ENCODE measurements at regions not wholly inside any gene's neighbourhood (a gene's known extent, or its start where the extent isn't known, plus 50 kb on each side); places are given as distances from the start of the nearest gene placed in this dataset.

DNA sequence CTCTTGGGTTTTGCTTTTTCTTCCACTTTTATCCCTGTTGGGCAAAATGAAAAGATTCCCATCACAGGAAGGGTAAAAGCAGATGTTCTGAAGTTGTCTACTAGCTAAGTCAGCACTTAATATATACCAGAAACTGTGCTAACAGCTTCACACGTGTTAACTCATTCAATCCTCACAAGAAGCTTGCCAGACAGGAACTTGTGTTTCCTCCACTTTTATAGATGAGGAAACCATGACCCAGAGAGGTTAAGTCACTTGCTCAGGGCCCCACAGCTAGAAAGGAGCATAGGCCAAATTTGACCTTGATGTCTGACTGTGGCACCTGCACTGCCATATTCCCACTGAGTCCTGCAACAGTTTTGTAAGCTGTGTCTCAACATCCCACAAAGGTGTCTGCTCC is 76.8 kb upstream of the EPC2 start:
- DNase-seq (no peak), ATAC-seq (no peak)
- Histone ChIP-seq H3K27me3 (ENCODE audit: control insufficient read depth, insufficient read depth) (no peaks in the 10 kb centered on the region), H3K4me3 (ENCODE audit: low read length) (no peak overlapping the region), H3K4me1 (ENCODE audit: control insufficient read depth, insufficient read depth, low read length) (no peaks in the 10 kb centered on the region), H3K9me3 (ENCODE audit: control insufficient read depth, low read length) (no peaks in the 10 kb centered on the region), H3K27ac (ENCODE audit: low read length) (no peak overlapping the region)
- 39% methylated on average over 1 of the region's 1 CpG for WGBS
- intact Hi-C loops (cut with DNase I), result loop anchor here in 3 of 4 donors (10.0 kb wide), 2 partner anchors 407 to 427 kb away; no protein-coding TSS in a partner anchor

DNA sequence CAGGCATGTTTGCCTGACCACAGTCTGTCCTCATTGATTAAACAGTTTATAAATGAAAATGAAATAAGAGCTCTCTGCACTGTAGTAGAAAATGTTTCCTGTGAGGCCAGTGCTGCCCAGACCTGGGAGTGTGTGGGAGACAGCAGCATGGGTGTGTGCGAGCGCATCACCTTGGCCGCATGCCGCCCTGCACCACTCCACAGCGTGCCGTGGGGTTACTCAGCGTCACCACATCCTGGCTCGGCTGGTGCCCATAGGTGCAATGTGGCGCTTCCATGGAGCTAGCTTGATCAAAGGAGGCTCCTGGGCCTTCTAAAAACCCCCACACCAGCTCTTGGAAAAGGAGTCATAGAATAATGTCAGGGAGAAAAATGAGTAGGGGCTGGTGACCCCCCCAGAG is 76.0 kb upstream of the EPC2 start:
- Histone ChIP-seq H3K4me1 (ENCODE audit: control insufficient read depth, insufficient read depth, low read length) (no peaks in the 10 kb centered on the region), H3K27me3 (ENCODE audit: control insufficient read depth, insufficient read depth) (no peaks in the 10 kb centered on the region), H3K9me3 (ENCODE audit: control insufficient read depth, low read length) (no peaks in the 10 kb centered on the region), H3K27ac (ENCODE audit: low read length) (no peak overlapping the region), H3K4me3 (ENCODE audit: low read length) (no peak overlapping the region)
- DNase-seq (no peak), ATAC-seq (peak in 1 of 2 donors; percentile 40)
- intact Hi-C loops (cut with DNase I), result loop anchor here in 3 of 4 donors (10.0 kb wide), 2 partner anchors 406 to 426 kb away; no protein-coding TSS in a partner anchor
- 93% methylated on average over 9 of the region's 9 CpGs for WGBS

DNA sequence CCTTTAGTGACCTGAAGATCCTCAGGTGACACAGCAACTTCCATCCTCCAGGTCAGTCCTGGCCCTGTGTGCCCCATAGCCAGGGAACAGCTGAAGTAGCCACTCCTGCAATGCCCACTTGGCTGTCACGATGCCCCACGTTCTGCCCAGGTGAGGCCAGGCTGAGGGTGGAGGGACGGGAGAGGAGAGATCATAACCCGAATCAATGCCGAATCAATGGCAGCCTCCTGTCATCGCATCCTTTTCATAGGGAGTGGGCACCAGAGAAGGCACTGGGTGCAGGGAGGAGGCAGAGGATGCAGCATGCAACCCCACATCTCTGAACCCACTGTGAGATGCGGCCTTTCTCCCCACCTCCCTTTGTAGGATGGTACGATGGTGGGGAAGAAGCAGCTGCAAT is 75.3 kb upstream of the EPC2 start:
- Histone ChIP-seq H3K9me3 (ENCODE audit: control insufficient read depth, low read length) (no peaks in the 10 kb centered on the region), H3K27ac (ENCODE audit: low read length) (no peak overlapping the region), H3K4me1 (ENCODE audit: control insufficient read depth, insufficient read depth, low read length) (no peaks in the 10 kb centered on the region), H3K4me3 (ENCODE audit: low read length) (no peak overlapping the region), H3K27me3 (ENCODE audit: control insufficient read depth, insufficient read depth) (no peaks in the 10 kb centered on the region)
- 93% methylated on average over 8 of the region's 8 CpGs for WGBS
- DNase-seq, result no peak
- intact Hi-C loops (cut with DNase I), result loop anchor here in 3 of 4 donors (10.0 kb wide), 2 partner anchors 406 to 426 kb away; no protein-coding TSS in a partner anchor
- ATAC-seq, result no peak

DNA sequence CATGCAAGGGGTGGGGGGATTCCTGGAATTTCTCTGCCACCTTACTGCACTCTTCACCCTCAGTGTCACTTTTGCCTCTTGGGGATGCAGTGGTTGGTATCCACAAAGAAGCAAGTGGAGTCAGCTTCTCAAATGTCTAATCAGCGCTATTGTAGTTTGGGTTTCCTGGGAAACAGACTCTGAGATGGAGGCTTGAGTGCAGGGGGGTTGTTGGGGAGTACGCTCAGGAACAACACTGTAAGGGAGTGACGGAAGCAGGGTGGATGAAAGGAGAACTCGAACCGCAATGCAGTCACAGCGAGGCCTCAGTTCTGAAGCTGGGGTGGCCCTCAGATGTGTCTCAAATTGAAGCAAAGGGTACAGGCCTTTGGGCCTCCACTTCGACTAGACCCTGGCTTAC is 73.6 kb upstream of the EPC2 start:
- intact Hi-C loops (cut with DNase I), result no loop called here

DNA sequence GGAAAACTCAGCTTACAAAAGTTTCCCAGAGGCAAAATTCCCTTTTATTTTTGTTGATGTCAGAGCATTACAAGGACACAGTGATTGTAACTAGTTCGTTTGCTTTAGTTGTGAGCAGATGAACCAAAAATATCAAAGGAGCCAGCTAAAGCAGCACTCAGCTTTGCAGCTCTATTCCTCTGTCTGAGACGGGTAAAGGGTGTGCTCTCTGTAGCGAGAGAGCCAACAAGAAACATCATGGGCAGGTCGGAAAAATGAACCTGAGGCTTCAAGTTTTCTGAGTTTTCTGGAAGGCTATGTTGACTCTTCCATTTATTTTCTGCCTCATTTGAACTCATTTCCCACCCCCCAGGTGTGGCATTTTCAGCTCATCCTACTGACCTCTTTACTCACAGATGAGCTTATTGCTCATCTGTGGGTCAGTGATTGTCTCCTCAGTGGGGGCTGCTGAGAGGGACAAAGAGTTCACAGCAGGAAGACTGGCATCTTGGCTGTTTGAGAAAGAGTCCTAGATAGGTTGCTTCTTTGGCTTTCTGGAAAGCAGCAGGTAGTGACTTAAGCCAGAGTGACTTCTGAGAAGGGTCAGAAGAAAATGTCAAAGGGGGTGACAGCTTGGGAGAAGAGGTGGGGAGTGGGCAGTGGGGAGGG is 66.6 kb upstream of the EPC2 start:
- Histone ChIP-seq H3K9me3 (ENCODE audit: control insufficient read depth, low read length) (no peaks in the 10 kb centered on the region), H3K4me3 (ENCODE audit: low read length) (no peak overlapping the region), H3K4me1 (ENCODE audit: control insufficient read depth, insufficient read depth, low read length) (no peaks in the 10 kb centered on the region), H3K27me3 (ENCODE audit: control insufficient read depth, insufficient read depth) (no peaks in the 10 kb centered on the region), H3K27ac (ENCODE audit: low read length) (no peak overlapping the region)
- intact Hi-C loops (cut with DNase I), result no loop called here
- 42% methylated on average over 4 of the region's 4 CpGs for WGBS
- ATAC-seq (no peak), DNase-seq (no peak)

More for the DNA sequence above, 73.6 kb upstream of the EPC2 start:
- H3K27ac ChIP-seq (ENCODE audit: low read length), result no peak overlapping the region
- DNase-seq, result no peak
- no peaks in the 10 kb centered on the region for H3K4me1 ChIP-seq (ENCODE audit: control insufficient read depth, insufficient read depth, low read length)
- no peaks in the 10 kb centered on the region for H3K27me3 ChIP-seq (ENCODE audit: control insufficient read depth, insufficient read depth)
- no peak overlapping the region for H3K4me3 ChIP-seq (ENCODE audit: low read length)
- 91% methylated on average over 7 of the region's 7 CpGs for WGBS
- no peak for ATAC-seq
- no peaks in the 10 kb centered on the region for H3K9me3 ChIP-seq (ENCODE audit: control insufficient read depth, low read length)

DNA sequence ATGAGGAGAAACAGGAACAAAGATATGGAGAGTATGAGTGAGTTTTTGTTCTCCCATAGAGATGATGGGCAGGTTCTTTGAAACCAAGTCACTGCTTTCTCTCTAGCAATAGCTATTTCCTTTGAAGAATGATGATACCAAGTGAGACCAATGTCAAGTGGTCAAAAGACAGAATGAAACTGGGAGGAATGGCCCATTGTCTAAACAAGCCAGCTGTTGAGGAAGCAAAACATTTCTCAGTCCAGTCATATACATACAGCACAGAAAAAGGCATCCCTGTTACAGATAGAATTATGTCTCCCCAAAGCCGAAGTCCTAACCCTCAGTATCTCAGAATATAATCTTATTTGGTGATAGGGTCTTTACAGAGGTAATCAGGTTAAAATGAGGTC is 66.1 kb upstream of the EPC2 start:
- 65% methylated on average over 1 of the region's 1 CpG for WGBS
- intact Hi-C loops (cut with DNase I), result no loop called here
- H3K9me3 ChIP-seq (ENCODE audit: control insufficient read depth, low read length), result no peaks in the 10 kb centered on the region
- no peak overlapping the region for H3K4me3 ChIP-seq (ENCODE audit: low read length)
- H3K27ac ChIP-seq (ENCODE audit: low read length), result no peak overlapping the region
- H3K4me1 ChIP-seq (ENCODE audit: control insufficient read depth, insufficient read depth, low read length), result no peaks in the 10 kb centered on the region
- no peak for DNase-seq
- no peaks in the 10 kb centered on the region for H3K27me3 ChIP-seq (ENCODE audit: control insufficient read depth, insufficient read depth)
- no peak for ATAC-seq

DNA sequence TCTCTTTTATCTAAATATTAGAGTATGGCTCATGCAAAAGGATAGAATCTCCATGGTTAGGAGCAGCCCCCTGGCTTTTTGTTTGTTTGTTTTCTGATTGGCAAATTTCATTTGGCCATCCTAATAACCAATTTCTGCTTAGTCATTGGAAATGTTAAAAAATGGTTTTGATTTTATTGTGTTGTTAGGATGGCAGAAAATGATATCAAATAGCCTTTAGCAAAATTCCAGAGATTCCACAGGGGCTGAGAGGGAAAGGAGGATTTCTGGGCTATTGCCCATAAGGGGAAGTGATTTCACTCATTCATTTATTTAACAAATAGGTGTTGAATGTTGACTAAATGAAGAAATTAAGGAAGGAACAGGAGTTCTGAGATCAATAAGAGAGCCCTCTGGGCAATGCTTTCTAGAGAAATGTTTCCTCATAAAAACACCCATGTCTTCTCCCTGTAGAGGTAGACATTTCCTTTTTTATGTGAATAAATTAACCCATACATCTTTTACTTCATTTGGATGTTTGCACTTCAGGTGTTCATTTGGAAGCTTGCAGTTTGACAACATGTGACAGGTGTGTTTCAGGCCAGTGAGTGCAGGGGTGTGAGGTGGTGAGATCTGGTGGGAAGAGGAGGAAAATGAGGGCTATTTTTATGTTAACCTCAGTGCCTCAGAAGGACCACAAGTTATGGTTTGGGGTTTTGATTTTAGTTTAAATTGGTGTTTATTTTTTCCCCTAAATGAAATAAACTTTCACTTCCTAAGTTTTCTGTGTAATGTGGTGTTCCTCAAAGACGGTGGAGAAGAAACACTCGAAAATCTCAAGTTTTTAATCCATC is 61.7 kb upstream of the EPC2 start:
- H3K27ac ChIP-seq (ENCODE audit: low read length), result no peak overlapping the region
- WGBS, result 86% methylated on average over 2 of the region's 2 CpGs
- DNase-seq (no peak), ATAC-seq (no peak)
- no peaks in the 10 kb centered on the region for H3K9me3 ChIP-seq (ENCODE audit: control insufficient read depth, low read length)
- H3K4me3 ChIP-seq (ENCODE audit: low read length), result no peak overlapping the region
- intact Hi-C loops (cut with DNase I), result no loop called here
- no peaks in the 10 kb centered on the region for H3K4me1 ChIP-seq (ENCODE audit: control insufficient read depth, insufficient read depth, low read length)
- H3K27me3 ChIP-seq (ENCODE audit: control insufficient read depth, insufficient read depth), result no peaks in the 10 kb centered on the region

DNA sequence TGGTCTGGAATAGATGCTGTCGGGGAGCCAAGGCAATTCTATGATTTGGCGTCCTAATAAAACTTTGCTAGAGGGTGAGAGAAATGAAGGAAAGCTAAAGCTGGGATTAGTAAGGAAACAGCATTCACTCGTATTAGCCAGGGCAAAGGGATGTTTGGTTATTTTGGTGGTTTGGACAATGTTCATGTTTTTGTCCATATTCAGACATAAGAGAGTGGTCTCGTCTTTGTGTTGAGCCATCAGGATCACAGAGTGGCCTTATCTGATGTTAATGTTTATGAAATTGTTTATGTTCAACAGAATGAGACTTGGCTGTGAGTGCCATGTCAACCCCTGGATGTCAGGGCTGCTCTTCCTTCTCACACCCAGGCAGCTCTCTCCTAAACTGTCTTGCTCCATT is 58.9 kb upstream of the EPC2 start:
- intact Hi-C loops (cut with DNase I), result no loop called here

DNA sequence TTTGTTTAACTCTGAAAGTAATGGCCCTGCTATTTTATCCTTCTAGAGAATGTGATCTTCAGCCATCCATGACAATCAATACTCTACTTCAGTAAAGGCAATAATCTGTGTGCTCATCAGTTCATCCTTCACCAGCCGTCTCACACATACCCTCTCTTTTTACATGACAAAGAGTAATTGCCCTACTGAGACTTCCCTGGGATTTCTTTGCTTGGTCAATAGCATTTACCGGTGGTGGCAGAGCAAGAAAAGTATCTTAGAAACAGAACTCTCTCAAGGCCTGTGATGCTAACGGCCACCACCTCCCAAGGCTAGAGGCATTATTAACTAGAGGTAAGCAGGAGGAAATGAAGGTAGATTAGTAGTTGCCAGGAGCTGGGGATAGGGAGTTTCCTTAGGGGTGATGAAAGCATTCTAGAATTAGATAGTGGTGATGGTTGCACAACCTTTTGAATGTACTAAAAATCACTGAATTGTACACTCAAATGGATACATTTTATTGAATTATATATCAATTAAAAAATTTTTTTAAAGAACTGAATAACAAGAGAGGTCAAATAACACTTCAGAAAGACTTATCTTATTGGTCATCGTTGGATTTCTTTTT is 57.9 kb upstream of the EPC2 start:
- H3K4me1 ChIP-seq (ENCODE audit: control insufficient read depth, insufficient read depth, low read length), result no peaks in the 10 kb centered on the region
- no peak for ATAC-seq
- no peak overlapping the region for H3K4me3 ChIP-seq (ENCODE audit: low read length)
- 68% methylated on average over 4 of the region's 4 CpGs for whole genome bisulfite sequencing
- no peak for DNase-seq
- intact Hi-C loops (cut with DNase I), result no loop called here
- H3K27ac ChIP-seq (ENCODE audit: low read length), result no peak overlapping the region
- no peaks in the 10 kb centered on the region for H3K27me3 ChIP-seq (ENCODE audit: control insufficient read depth, insufficient read depth)
- no peaks in the 10 kb centered on the region for H3K9me3 ChIP-seq (ENCODE audit: control insufficient read depth, low read length)

More for the DNA sequence above, 58.9 kb upstream of the EPC2 start:
- no peak overlapping the region for H3K4me3 ChIP-seq (ENCODE audit: low read length)
- H3K27ac ChIP-seq (ENCODE audit: low read length), result no peak overlapping the region
- DNase-seq (no peak), ATAC-seq (no peak)
- WGBS, result 89% methylated on average over 4 of the region's 4 CpGs
- no peaks in the 10 kb centered on the region for H3K27me3 ChIP-seq (ENCODE audit: control insufficient read depth, insufficient read depth)
- no peaks in the 10 kb centered on the region for H3K4me1 ChIP-seq (ENCODE audit: control insufficient read depth, insufficient read depth, low read length)
- no peaks in the 10 kb centered on the region for H3K9me3 ChIP-seq (ENCODE audit: control insufficient read depth, low read length)

DNA sequence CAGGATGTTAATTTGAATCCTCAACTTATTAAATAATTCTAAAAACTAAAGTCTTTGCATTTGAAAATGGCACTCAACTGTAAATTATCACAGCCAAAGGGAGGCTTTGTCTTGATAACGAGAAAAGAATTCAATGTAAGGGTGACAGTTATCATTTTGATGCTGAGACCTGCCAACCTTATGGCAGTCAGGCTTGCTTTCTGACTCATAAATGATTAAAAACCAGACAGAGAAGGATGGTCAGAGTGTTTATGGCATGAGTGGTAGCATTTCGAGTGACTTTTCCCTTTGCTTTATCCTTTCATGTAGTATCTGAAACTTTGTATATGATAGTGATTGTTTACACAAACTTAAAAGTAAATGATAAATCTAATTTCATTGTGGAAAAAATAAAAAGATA is 53.9 kb upstream of the EPC2 start:
- intact Hi-C loops (cut with DNase I), result no loop called here
- H3K27me3 ChIP-seq (ENCODE audit: control insufficient read depth, insufficient read depth), result no peaks in the 10 kb centered on the region
- no peak overlapping the region for H3K4me3 ChIP-seq (ENCODE audit: low read length)
- DNase-seq (no peak), ATAC-seq (no peak)
- no peaks in the 10 kb centered on the region for H3K4me1 ChIP-seq (ENCODE audit: control insufficient read depth, insufficient read depth, low read length)
- no peak overlapping the region for H3K27ac ChIP-seq (ENCODE audit: low read length)
- 86% methylated on average over 2 of the region's 2 CpGs for WGBS
- no peaks in the 10 kb centered on the region for H3K9me3 ChIP-seq (ENCODE audit: control insufficient read depth, low read length)

DNA sequence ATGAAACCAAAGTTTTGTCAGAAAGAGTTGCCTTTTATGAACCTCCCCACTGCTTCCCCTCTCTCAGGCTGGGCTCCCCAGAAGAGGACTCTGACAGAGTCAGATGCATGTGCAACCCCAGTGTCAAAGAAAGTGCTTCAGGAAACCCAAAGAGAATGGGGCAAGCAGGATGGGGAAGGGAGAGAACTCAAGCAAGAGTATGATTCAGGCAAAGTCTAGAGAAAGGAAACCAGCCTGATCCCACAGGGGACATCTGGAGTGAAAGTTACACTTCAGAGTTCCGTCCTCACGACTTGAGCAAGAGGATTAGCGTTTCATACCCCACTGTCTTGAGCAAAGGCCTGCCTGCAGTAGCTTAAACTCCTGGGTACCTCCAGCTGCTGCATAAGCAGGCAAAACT is 51.8 kb upstream of the EPC2 start:
- ATAC-seq (no peak), DNase-seq (no peak)
- Histone ChIP-seq H3K9me3 (ENCODE audit: control insufficient read depth, low read length) (no peaks in the 10 kb centered on the region), H3K4me1 (ENCODE audit: control insufficient read depth, insufficient read depth, low read length) (no peaks in the 10 kb centered on the region), H3K27ac (ENCODE audit: low read length) (no peak overlapping the region), H3K4me3 (ENCODE audit: low read length) (no peak overlapping the region), H3K27me3 (ENCODE audit: control insufficient read depth, insufficient read depth) (no peaks in the 10 kb centered on the region)
- intact Hi-C loops (cut with DNase I), result no loop called here
- 58% methylated on average over 3 of the region's 3 CpGs for WGBS
